Smooth muscle cell of the brain vasculature (primary cell): ENCODE measurements at regions not wholly inside any gene's neighbourhood (a gene's known extent, or its start where the extent isn't known, plus 50 kb on each side); places are given as distances from the start of the nearest gene placed in this dataset.
A peak's percentile ranks its signal among the peaks of the same experiment; 100 is the strongest.

Source experiments
- DNase-seq: peaks from one replicate; pipeline ENCODE4 v3.0.0-alpha.2; 2012; ENCODE audit warnings: low read depth, low spot score

DNA sequence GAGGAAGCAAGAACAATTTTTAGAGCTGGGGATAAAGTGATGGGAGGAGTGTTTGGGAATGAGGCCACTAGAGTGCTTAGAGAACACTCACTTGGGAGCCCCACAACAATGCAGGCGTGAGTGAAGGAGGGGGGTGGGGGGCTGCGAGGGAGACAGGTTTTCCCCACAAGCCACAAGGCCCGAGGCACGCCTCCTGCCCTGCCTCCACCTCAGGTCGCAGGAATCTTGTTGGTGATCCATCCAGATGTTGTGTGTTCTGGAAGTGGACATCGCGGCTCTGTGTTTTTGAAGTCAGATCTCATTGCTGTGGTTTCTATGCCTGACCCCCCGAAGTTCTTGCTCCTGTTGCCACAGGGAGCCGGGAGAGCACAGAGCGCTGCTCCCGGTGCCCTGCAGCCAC lies 178.0 kb upstream of the BMPER start:
- DNase-seq, result peak; percentile 35

DNA sequence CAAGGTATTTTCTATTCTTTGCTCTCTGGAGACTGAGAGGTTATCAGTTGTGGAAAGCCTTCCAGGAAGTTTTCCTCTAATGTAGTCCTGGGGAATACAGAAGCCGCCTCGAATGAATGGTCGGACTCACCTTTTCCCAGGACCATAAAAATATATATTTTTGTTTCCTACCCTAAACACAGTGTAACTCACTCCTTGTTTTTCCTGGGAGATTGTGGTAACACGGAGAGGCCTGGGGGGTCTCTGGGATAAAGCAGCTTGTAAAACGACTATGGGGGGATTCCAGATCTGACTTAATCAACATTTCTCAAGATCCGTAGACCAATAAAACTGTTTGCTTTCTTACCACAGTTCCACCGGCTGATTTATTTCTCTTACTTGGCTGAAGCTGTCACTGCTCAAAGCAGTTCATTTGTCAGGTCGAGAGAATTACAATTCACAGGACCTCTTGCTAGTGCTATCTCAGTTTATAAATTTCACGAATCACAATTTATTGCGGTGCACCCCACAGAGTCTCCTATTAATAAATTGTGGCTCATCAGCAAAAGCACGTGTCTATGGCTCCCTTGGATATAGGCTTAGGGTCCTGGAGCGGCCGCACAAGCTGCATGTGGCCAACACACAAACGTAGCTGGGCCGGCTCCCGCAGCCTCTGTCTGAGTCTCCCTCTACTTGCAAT lies 176.3 kb upstream of the BMPER start:
- no peak for DNase-seq

DNA sequence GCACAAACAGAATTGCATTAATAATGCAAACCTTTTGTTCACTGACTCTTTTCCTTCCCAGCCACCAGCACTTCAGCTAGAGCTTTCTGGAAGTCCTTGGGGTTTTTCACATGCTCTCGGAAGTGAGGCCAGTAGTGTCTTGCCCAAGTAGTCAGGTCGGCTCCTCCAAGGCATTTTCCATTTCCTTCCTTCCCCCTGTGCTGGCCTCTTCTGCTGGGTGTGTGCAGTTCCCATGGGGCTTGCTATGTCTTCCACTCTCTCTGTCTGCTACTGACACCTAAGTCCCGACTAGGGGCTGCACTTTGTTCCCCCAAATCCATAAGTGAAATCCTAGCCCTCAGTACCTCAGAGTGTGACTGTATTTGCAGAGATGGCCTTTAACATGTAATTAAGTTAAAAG lies 175.6 kb upstream of the BMPER start:
- no peak for DNase-seq

DNA sequence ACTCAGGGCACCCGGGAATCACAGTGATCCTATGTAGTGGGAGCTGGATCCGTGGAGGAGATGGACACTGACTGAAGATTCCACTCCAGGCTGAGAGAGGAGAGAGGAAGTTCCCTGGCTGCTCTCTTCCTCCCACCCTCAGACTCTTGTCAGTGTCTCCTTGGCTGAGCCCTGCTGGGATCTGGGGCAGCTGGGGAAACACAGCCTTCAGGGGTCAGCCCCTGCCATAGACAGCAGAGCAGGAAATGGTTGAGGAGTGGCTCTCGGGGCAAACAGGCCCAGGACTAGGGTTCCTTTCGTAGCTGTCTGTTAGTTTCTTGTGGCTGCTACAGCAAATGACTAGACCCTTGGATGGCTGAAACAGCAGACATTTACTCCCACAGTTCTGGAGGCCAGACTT lies 174.4 kb upstream of the BMPER start:
- no peak for DNase-seq

DNA sequence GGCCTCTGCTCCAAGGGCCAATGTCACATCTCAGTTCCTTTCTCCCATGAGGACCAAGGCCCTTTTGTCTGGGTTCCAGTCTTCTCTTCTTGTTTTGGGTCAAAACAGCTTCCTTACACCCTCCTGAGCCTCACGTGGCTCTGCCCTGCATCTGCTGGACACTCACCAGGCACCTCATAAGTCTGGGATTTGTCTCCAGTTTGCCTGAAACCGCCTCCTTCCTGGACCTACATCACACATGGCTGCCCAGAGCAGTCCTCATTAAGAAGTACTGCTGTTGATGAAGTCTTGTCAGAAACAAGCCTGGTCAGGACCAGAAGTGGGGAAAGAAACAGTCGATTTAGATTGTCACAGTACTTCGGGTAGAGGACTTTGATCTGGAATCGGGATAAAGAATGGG lies 173.4 kb upstream of the BMPER start:
- no peak for DNase-seq

DNA sequence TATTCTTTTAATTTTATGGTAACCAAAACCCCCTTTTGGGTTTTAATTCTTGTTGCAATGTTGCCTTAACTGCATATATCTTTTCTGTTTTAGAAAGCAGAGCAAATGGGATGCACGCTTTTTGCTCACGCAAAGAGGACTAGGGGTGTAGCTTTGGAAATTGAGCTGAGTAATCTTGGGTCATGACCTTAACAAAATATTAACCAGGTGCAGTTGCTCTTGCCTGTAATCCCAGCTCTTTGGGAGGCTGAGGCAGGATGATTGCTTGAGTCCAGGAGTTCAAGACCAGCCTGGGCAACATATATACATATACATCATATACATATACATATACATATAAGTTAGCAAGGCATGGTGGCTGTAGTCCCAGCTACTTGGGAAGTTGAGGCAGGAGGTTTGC lies 172.9 kb upstream of the BMPER start:
- DNase-seq, result no peak

DNA sequence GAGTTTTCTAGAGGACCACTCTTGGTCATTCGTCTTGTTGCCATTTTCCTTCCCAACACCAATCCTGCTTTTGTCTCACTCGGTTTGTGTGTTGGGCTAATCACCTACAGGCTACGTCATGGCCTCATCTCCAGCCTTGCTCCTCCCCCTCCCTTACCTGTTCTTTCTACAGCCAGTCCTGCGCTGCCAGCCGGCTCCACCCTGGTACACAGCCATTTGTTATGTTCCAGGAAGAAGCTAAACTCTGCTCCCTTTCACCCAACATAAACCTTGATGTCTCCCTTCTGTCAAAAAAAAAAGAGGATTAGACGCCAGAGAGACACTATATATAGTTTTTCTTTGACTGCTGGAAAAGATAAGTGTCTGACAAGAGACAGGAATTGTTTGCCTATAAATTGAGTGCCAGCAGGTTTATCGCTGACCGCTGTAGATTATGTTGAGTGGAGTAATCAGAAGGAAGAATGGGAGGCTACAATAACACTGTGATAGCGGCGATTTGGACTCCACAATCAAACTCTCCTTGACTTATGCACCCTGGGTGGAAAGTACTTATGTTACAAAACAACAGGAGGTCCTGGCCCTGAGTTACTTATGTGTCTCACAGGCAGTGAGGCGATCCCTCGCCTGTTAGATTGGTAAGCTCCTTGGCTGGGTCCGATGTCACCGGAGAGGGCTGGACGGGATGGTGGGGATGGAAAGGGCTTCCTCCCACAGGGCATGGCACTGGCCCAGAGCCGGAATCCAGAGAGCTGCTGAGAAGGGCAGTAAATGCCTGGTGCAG lies 171.3 kb upstream of the BMPER start:
- DNase-seq, result no peak

DNA sequence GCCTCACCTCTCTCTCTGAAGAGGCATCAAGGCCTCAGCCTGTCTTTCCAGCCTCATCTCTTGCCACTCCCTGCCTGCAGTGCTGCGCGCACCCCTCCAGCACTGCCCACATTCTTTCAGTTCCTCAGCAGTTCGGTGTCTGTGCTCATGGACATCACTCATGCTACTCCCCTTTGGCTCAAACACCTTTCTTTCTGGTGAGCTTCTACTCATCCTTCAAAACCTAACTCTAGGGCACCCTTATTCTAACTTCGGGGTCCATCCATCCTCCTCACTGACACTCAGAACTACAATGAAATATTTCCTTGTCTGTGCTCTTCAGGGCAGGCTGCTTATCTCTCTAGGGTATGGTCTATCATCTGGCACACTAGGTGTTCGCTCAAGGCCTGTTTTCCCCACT lies 169.9 kb upstream of the BMPER start:
- DNase-seq, result no peak

DNA sequence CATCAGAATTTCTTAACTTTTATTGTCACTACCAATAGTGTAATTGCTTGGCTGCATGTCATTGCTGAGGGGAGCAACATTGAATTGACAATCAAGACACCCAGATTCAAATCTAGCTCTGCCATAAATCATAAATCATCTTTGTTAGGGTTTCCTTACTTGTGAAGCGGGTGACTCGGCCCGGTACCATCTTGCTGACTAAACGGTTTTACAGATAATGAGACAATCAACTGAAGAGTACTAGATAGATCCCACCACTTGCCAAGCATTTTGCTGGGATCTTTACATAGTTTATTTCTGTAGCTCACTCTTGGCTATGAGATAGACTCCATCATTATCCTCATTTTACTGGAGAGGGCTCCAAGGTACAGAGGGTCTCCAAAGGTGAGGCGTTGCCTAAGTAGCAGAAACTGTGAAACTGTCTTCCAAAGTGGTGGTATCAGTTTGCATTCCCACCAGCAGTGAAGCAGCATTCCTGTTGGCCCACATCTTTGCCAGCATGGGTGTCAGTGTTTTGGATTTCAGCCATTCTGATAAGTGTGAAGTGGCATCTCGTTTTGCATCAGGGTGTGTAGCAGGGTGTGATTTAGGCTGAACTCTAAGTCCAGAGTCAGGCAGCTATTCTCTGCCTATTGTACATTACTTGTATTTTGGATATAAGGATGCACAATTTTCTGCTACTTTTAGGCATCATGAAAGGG lies 168.7 kb upstream of the BMPER start:
- DNase-seq, result no peak

DNA sequence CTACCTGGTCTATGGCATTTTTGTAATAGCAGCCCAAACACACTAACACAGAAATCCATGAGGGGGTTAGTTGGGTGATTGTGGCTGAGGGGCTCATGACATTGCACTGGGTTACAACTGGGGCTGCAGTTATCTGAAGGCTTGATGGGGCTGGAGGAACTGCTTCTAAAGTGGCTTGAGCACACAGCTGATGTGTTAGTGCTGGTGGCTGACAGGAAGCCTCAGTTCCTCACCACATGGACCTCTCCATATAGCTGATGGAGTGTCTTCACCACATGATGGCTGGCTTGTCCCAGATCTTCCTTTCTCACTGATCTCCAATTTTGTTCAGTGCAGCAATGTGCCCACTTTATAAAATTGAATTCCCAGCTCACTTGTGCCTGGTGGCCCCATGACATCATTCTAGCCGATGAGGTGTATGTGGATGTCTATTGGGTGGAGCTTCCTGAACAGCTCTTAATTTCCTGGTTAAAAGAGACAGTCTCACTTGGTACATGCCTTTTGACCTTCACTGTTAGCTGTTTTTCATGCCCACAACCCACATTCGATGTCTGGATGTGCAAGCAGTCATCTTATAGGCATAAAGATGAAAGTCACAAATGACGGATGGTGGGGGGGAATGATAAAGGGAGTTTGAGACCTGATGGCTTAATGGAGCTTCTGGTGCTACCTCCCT lies 166.9 kb upstream of the BMPER start:
- DNase-seq, result no peak

DNA sequence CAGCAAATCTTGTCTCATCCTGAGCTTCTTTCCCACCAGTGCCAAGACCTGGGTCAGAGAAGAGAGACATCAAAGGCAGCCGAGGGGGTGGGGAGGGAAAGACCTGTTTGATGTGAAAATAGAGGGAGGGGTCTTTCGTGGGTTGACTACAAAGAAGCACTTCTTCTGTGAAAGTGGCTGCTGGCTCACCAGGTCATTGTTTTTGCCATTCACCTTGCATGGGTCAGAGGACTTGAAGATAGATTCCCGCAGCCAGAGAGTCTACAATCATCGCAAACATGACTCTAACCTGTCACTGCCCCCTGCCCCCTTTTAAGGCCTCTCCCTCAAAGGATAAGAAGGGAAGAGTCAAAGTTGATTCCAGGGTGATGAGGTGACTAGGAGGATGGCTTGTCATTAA lies 166.1 kb upstream of the BMPER start:
- no peak for DNase-seq

DNA sequence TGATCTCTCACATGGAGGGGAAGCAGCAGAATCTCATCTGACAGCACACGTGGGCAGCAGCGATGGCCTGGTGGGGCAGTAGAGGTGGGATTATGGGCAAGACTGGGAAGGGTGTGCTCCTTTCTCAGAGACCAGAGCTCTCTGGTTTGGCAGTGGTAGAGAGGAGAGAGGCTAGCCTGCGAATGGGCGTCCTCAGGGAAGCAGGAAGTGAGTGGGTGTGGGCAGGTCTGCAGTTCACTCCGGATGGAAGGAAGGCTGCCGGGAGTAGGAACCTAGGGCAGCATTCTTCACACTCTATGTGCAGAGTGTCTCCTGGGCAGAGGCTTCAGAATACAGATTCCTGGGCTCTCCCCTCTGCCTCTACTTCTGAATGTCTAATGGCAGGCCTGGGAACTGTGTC lies 162.8 kb upstream of the BMPER start:
- no peak for DNase-seq

DNA sequence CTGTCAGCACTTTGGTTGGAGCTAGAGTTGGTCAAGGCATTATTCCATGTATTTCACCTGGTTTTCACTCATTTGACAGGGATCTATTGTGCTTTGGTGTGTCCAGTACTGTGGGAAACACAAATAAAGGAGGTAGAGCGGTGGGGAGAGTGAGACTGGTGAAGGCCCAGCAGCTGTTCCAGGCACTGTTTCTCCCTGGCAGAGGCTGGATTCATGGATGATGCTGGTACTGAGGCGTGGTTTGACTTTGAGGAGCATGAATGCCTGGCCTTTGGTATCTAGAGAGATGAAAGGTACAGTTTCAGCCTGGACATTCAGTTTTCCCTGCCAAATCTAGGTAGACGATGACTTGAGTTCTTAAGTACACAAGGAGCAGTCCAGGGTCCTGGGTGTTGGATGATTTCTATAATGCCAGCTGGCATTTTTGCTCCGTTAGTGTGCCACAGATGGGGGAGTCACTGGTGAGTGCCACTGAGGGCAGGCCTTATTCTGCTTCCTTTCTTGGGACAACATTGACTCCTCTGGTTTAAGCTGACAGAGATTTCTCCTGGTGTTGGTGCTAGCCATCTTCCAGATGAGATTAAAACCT lies 162.2 kb upstream of the BMPER start:
- no peak for DNase-seq

DNA sequence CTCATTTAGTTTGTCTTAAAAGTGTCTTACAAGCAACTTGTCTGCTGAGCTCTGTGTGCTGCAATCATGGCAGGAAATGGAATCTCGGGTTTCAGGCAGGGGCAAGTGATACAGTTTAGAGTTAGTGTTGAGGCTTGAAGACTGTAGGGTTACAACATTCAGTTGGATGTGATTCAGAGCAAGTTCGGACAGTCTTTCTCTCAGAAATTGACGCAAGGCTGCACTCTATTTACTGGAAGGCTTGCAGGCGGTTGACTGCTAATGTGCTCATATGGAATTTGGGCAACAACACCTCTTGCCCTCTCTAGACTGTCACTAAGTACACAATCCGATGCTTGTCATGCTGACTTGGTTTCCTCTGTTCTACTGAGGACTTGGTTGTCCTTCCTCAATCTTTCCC lies 161.7 kb upstream of the BMPER start:
- DNase-seq, result peak; percentile 21

DNA sequence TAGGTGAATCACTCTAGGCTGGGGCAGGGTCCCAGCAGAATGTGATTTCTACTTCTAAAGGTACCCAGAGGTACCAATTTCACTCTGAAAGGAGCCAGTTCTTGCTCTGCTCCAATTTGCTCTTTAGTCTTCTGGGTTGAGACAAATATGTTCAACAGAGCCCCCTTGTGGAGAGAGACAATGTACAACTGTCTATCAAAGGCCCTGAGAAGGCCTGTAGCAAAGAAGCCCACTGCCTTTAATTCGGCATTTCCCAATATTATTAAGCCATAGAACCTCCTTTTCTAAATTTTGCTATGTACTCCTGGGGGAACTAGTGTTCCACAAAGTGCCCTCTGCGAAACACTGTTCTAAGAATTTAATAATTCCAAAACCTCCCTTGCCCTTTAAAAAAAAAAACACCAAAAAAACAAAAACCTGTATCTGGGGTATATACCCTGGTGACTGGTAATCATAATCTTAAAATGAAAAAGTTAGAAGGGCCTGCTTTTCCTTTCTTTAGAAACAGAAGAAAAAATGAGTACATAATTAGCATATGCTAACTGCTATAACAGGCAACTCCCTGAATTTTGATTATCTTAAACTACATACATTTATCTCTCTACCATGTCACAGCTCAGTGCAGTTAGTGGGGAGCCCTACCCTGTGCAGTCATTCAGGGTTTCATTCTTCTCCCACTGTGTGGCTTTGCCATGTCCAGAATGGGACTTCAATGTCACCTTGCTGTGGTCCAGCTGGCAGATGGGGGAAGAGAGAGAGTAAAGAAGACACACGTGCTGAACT lies 160.9 kb upstream of the BMPER start:
- DNase-seq, result no peak

DNA sequence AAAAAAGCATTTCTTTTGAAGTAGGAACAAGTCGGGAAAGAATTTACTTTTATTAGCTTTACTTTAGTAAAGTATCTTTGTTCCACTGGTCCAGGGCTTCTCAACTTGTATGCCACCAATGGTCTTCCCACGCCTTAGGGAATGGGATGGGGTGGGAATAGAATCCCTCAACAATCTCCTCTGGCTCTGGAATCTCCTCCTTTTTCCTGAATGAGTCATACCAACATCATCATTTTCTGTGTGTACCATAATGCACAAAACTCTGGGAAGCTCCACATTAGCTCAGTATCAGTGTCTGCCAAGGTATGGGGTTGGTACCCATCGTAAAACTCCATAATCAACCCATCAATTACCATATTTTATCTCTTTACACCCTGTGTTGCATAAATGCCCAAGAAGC lies 159.4 kb upstream of the BMPER start:
- no peak for DNase-seq

DNA sequence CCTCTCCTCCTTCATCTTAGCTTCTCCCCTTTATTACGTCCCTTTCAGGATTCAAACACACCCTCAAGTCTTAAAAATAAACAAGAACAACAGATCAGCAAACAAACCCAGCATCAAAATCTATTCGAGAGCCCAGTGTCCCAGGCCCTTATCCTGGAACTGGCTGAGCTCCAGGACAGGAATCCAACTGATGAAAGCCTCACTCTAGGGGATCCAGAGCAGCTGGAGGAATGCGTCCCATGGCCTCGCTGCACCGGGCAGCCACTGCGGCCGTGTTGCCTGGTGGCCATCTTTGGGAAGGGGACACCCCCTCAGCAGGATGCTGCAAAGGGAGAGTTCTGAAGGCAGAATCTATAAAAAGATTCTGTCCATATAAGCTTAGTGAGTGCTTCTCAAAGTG lies 156.5 kb upstream of the BMPER start:
- DNase-seq, result no peak

DNA sequence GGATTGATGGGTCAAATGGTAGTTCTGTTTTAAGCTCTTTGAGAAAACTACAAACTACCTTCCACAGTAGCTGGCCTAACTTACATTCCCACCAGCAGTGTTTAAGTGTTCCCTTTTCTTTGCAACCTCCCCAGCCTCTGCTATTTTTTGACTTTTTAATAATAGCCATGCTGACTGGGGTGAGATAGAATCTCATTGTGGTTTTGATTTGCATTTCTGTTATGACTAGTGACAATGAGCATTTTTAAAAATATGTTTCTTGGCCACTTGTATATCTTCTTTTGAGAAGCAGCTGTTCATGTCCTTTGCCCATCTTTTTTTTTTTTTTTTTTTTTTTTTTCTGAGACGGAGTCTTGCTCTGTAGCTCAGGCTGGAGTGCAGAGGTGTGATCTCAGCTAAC lies 155.2 kb upstream of the BMPER start:
- DNase-seq, result no peak

DNA sequence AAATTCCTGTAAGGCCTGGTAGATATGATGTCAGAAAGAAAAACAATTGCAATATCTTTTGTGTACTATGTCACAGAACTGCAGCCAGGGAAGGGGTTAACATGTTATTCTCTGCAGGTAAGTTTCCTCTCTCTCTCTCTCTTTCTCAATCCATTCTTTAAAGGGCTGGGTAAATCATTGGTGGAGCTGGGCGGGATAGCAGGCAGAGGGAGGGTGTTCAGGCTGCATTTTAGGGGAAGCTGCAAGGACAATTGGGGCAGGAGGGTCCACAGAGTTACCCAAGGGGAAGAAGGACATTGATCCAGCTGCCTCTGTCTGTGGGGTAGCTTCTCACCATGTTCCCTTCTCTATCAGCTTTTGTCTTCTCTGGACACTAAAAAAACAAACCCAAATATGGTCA lies 153.9 kb upstream of the BMPER start:
- DNase-seq, result no peak

DNA sequence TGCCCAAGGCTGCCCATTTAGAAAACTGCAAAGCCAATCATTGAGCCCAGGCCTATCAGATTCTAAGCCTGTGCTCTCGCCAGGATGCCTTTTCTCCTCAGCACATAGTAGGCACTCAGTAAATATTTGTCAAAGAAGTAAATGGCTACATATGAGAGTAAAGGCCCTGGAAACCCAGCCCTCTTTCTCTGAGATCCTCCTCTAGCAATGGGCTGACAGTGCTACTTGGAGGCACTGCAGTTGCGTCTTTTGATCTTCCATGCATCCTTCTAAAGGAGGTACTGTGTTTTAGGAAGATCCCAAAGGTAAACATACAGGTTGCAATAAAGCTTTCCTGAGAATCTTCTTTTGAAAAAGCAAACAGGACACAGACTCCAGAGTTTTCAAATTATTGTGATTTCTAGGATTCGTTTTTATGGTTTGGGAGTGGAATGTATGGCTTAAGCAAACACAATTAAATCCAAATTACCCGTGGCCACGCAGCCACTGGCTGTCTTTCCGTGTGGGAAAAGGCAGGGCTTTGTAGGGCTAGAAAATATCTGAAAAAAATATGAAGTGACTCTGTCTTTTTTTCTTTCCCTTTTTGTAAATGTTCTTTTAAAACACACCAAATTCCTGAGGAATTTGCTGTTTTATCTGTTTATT lies 151.3 kb upstream of the BMPER start:
- no peak for DNase-seq
